ENCODE measurements at regions not wholly inside any gene's neighbourhood (a gene's known extent, or its start where the extent isn't known, plus 50 kb on each side); places are given as distances from the start of the nearest gene placed in this dataset.

- DNase-seq (ENCODE audit: low read depth in 2 of 2) = no peak
These were observed 377.9 kb upstream of the ITGA1 start for GRCh38 chr5:52409835-52410234.

- no peak for DNase-seq (ENCODE audit: low read depth in 2 of 2)
These were observed 368.4 kb upstream of the ITGA1 start for GRCh38 chr5:52419357-52419756.

GRCh38 chr5:52427615-52428014 is 360.1 kb upstream of the ITGA1 start:
- DNase-seq (ENCODE audit: low read depth in 2 of 2) = no peak

- DNase-seq (ENCODE audit: low read depth in 2 of 2) = no peak
These were observed 358.7 kb upstream of the ITGA1 start for GRCh38 chr5:52428977-52429489.

GRCh38 chr5:52441768-52442167 is 345.9 kb upstream of the ITGA1 start:
- DNase-seq (ENCODE audit: low read depth in 2 of 2) = no peak

GRCh38 chr5:52443187-52443586 is 344.5 kb upstream of the ITGA1 start:
- no peak for DNase-seq (ENCODE audit: low read depth in 2 of 2)

- no peak for DNase-seq (ENCODE audit: low read depth in 2 of 2)
These were observed 339.6 kb upstream of the ITGA1 start for GRCh38 chr5:52448111-52448510.

- DNase-seq (ENCODE audit: low read depth in 2 of 2) = no peak
These were observed 338.2 kb upstream of the ITGA1 start for GRCh38 chr5:52449516-52449915.

GRCh38 chr5:52452098-52452497 is 335.6 kb upstream of the ITGA1 start:
- no peak for DNase-seq (ENCODE audit: low read depth in 2 of 2)

GRCh38 chr5:52453176-52453575 is 334.5 kb upstream of the ITGA1 start:
- DNase-seq (ENCODE audit: low read depth in 2 of 2) = no peak

GRCh38 chr5:52455920-52456319 is 331.8 kb upstream of the ITGA1 start:
- no peak for DNase-seq (ENCODE audit: low read depth in 2 of 2)

- no peak for DNase-seq (ENCODE audit: low read depth in 2 of 2)
These were observed 329.9 kb upstream of the ITGA1 start for GRCh38 chr5:52457810-52458209.

GRCh38 chr5:52466113-52466512 is 321.6 kb upstream of the ITGA1 start:
- no peak for DNase-seq (ENCODE audit: low read depth in 2 of 2)

GRCh38 chr5:52466749-52467520 is 320.8 kb upstream of the ITGA1 start:
- DNase-seq (ENCODE audit: low read depth in 2 of 2) = no peak

GRCh38 chr5:52468976-52469375 is 318.7 kb upstream of the ITGA1 start:
- no peak for DNase-seq (ENCODE audit: low read depth in 2 of 2)

- no peak for DNase-seq (ENCODE audit: low read depth in 2 of 2)
These were observed 318.3 kb upstream of the ITGA1 start for GRCh38 chr5:52469420-52469819.

- no peak for DNase-seq (ENCODE audit: low read depth in 2 of 2)
These were observed 317.9 kb upstream of the ITGA1 start for GRCh38 chr5:52469835-52470234.

- DNase-seq (ENCODE audit: low read depth in 2 of 2) = no peak
These were observed 311.4 kb upstream of the ITGA1 start for GRCh38 chr5:52476346-52476745.

- no peak for DNase-seq (ENCODE audit: low read depth in 2 of 2)
These were observed 306.5 kb upstream of the ITGA1 start for GRCh38 chr5:52481201-52481600.

- no peak for DNase-seq (ENCODE audit: low read depth in 2 of 2)
These were observed 305.9 kb upstream of the ITGA1 start for GRCh38 chr5:52481851-52482250.

GRCh38 chr5:52491071-52491787 is 296.5 kb upstream of the ITGA1 start:
- no peak for DNase-seq (ENCODE audit: low read depth in 2 of 2)

- no peak for DNase-seq (ENCODE audit: low read depth in 2 of 2)
These were observed 295.9 kb upstream of the ITGA1 start for GRCh38 chr5:52491818-52492217.

- DNase-seq (ENCODE audit: low read depth in 2 of 2) = no peak
These were observed 290.5 kb upstream of the ITGA1 start for GRCh38 chr5:52497133-52497693.
